H1 (cell line): ENCODE measurements at regions not wholly inside any gene's neighbourhood (a gene's known extent, or its start where the extent isn't known, plus 50 kb on each side); places are given as distances from the start of the nearest gene placed in this dataset.

ENCODE experiments used
- E2F6 ChIP-seq: IDR thresholded peaks from 2 replicates; pipeline ENCODE4 v1.6.1; 2012; ENCODE audit warnings: inconsistent platforms
- SP1 ChIP-seq: IDR thresholded peaks from 2 replicates; pipeline ENCODE4 v1.6.1; 2011; ENCODE audit warnings: low read depth, low read length
- TBP ChIP-seq: IDR thresholded peaks from 2 replicates; pipeline ENCODE4 v1.6.1; 2011; ENCODE audit warnings: low read depth, low read length, improper control_type of control experiment
- ZNF274 ChIP-seq: IDR thresholded peaks from 2 replicates; pipeline ENCODE4 v1.7.0; 2012; ENCODE audit warnings: low read length, borderline replicate concordance; ENCODE audit errors: extremely low read depth

GRCh38 chr20:43364001-43364400 is 93.7 kb upstream of the SRSF6 start (continued):
- no peak for TF ChIP-seq E2F6
- TF ChIP-seq ZNF274, result no peak
- no peak for TF ChIP-seq TBP
- no peak for TF ChIP-seq SP1
